WI38 (cell line): ENCODE measurements at regions not wholly inside any gene's neighbourhood (a gene's known extent, or its start where the extent isn't known, plus 50 kb on each side); places are given as distances from the start of the nearest gene placed in this dataset.
"Not testable (repeated sequence)": the region's sequence is repeated elsewhere in the genome, so short reads cannot be mapped to it uniquely, and the experiment has no call there.

Experiments
- H3K4me3 ChIP-seq: 2 replicates; pipeline ENCODE4 v1.5.1; 2011; ENCODE audit warnings: low read depth, mild to moderate bottlenecking, control low read depth, low read length
- TF ChIP-seq, protein P1 (sequence below): IDR thresholded peaks from 2 replicates; pipeline ENCODE4 v1.5.1; 2012; ENCODE audit warnings: low read depth, mild to moderate bottlenecking, control low read depth, low read length

- TF ChIP-seq, protein P1, sequence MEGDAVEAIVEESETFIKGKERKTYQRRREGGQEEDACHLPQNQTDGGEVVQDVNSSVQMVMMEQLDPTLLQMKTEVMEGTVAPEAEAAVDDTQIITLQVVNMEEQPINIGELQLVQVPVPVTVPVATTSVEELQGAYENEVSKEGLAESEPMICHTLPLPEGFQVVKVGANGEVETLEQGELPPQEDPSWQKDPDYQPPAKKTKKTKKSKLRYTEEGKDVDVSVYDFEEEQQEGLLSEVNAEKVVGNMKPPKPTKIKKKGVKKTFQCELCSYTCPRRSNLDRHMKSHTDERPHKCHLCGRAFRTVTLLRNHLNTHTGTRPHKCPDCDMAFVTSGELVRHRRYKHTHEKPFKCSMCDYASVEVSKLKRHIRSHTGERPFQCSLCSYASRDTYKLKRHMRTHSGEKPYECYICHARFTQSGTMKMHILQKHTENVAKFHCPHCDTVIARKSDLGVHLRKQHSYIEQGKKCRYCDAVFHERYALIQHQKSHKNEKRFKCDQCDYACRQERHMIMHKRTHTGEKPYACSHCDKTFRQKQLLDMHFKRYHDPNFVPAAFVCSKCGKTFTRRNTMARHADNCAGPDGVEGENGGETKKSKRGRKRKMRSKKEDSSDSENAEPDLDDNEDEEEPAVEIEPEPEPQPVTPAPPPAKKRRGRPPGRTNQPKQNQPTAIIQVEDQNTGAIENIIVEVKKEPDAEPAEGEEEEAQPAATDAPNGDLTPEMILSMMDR = no peak
- H3K4me3 ChIP-seq = no peak overlapping the region
These were observed 84.4 kb upstream of the ARHGAP42 start for GRCh38 chr11:100602716-100603115.

GRCh38 chr11:100607761-100608160, 79.3 kb upstream of the ARHGAP42 start:
- H3K4me3 ChIP-seq = not testable (repeated sequence)

- TF ChIP-seq, protein P1 = no peak
These were observed 74.3 kb upstream of the ARHGAP42 start for GRCh38 chr11:100612766-100613165.

GRCh38 chr11:100618914-100619313, 68.2 kb upstream of the ARHGAP42 start:
- TF ChIP-seq, protein P1 = no peak
- no peak overlapping the region for H3K4me3 ChIP-seq

More at GRCh38 chr11:100612766-100613165, 74.3 kb upstream of the ARHGAP42 start:
- H3K4me3 ChIP-seq = no peak overlapping the region

DNA sequence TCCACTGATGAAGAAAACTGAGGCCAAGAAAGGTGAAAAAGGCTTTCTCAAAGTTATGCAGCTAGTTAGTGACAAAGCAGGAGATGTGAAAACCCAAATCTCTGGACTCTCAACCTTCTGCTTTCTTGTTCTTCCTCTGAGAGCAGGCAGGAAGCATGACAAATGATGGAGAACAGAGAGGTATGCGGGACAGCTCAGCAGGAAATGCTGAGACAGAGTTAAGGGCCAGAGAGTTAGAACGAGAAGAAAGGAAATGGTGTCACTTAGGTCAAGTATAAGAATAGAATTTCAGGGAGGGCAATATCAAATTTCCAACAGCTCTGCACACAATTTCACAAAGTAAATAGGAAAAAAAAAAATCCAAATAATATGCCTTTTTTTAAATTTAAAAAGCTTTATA, 67.6 kb upstream of the ARHGAP42 start:
- no peak overlapping the region for H3K4me3 ChIP-seq
- TF ChIP-seq, protein P1 = no peak

GRCh38 chr11:100622404-100622803, 64.7 kb upstream of the ARHGAP42 start:
- TF ChIP-seq, protein P1 = no peak
- no peak overlapping the region for H3K4me3 ChIP-seq

- H3K4me3 ChIP-seq = no peak overlapping the region
- TF ChIP-seq, protein P1 = no peak
These were observed 62.7 kb upstream of the ARHGAP42 start for GRCh38 chr11:100624346-100624745.

- TF ChIP-seq, protein P1 = no peak
- no peak overlapping the region for H3K4me3 ChIP-seq
These were observed 62.0 kb upstream of the ARHGAP42 start for GRCh38 chr11:100625041-100625440.
